ENCODE measurements at regions not wholly inside any gene's neighbourhood (a gene's known extent, or its start where the extent isn't known, plus 50 kb on each side); places are given as distances from the start of the nearest gene placed in this dataset.

GRCh38 chr11:32023370-32024305 is 67.2 kb upstream of the RCN1 start:
- TF ChIP-seq EZH2 (IDR thresholded peaks at IDR 0.05; ENCODE audit: low read length, missing control alignments) = no peak
- TF ChIP-seq, protein P1, sequence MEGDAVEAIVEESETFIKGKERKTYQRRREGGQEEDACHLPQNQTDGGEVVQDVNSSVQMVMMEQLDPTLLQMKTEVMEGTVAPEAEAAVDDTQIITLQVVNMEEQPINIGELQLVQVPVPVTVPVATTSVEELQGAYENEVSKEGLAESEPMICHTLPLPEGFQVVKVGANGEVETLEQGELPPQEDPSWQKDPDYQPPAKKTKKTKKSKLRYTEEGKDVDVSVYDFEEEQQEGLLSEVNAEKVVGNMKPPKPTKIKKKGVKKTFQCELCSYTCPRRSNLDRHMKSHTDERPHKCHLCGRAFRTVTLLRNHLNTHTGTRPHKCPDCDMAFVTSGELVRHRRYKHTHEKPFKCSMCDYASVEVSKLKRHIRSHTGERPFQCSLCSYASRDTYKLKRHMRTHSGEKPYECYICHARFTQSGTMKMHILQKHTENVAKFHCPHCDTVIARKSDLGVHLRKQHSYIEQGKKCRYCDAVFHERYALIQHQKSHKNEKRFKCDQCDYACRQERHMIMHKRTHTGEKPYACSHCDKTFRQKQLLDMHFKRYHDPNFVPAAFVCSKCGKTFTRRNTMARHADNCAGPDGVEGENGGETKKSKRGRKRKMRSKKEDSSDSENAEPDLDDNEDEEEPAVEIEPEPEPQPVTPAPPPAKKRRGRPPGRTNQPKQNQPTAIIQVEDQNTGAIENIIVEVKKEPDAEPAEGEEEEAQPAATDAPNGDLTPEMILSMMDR (conservative IDR thresholded peaks at IDR 0.05 in 1 of 2, IDR thresholded peaks at IDR 0.05 in 1 of 2; ENCODE audit: low read depth in 1 of 2, low read length in 2 of 2) = no peak
- DNase-seq (ENCODE audit: low read depth in 2 of 2) = peak in 1 of 2 donors; percentile 14
- H3K4me3 ChIP-seq (replicated peaks in 1 of 4; ENCODE audit: control extremely low read depth in 1 of 4, insufficient read depth in 1 of 4, low read depth in 3 of 4, low read length in 4 of 4) = no peak overlapping the region
- no peaks in the 10 kb centered on the region for H3K9me3 ChIP-seq (ENCODE audit: control insufficient read depth, insufficient read depth, low read depth, low read length)
- H3K27ac ChIP-seq (ENCODE audit: insufficient read depth, low read length) = no peak overlapping the region
- H3K9ac ChIP-seq (ENCODE audit: insufficient read depth, low read length) = no peak overlapping the region
- H4K20me1 ChIP-seq (ENCODE audit: control insufficient read depth, extremely low read depth, insufficient read depth, low read length) = no peaks in the 10 kb centered on the region
- no peak overlapping the region for H2AFZ ChIP-seq (ENCODE audit: low read length)
- H3K36me3 ChIP-seq (ENCODE audit: control insufficient read depth, insufficient read depth, low read length) = no peaks in the 10 kb centered on the region
- H3K27me3 ChIP-seq (ENCODE audit: control insufficient read depth, insufficient read depth, low read length) = no peaks in the 10 kb centered on the region
- no peaks in the 10 kb centered on the region for H3K4me1 ChIP-seq (ENCODE audit: control insufficient read depth, extremely low read depth, insufficient read depth, low read length)
- no peaks in the 10 kb centered on the region for H3K79me2 ChIP-seq (ENCODE audit: control insufficient read depth, insufficient read depth, low read length)
- no peak overlapping the region for H3K4me2 ChIP-seq (ENCODE audit: extremely low read depth, insufficient read depth, low read length)

DNA sequence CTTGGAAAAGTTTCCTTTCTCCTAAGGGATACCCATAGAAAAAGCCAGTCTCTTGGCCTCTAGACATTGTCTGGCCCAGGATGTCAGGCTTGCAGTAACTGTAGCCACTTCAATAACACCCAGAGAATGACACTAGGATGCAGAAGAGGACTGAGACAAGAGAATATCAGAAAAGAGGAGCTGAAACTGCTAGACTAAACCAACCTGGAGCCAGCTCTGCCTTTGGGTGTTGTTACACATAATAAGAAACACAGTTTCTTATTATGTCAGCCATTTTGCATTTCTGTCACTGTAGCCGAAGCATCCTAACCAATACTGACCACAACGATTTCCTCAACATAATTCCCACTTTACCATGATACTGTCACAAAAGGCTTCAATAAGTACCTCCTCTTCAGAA is 72.2 kb upstream of the RCN1 start:
- TF ChIP-seq, protein P1 (conservative IDR thresholded peaks at IDR 0.05 in 1 of 2, IDR thresholded peaks at IDR 0.05 in 1 of 2; ENCODE audit: low read depth in 1 of 2, low read length in 2 of 2) = no peak
- no peak for TF ChIP-seq EZH2 (IDR thresholded peaks at IDR 0.05; ENCODE audit: low read length, missing control alignments)
- Histone ChIP-seq H3K27me3 (ENCODE audit: control insufficient read depth, insufficient read depth, low read length) (peaks cover 9% of the 10 kb centered on the region), H3K36me3 (ENCODE audit: control insufficient read depth, insufficient read depth, low read length) (no peaks in the 10 kb centered on the region), H3K4me2 (ENCODE audit: extremely low read depth, insufficient read depth, low read length) (no peak overlapping the region), H3K4me3 (replicated peaks in 1 of 4; ENCODE audit: control extremely low read depth in 1 of 4, insufficient read depth in 1 of 4, low read depth in 3 of 4, low read length in 4 of 4) (no peak overlapping the region), H3K4me1 (ENCODE audit: control insufficient read depth, extremely low read depth, insufficient read depth, low read length) (no peaks in the 10 kb centered on the region), H2AFZ (ENCODE audit: low read length) (no peak overlapping the region), H4K20me1 (ENCODE audit: control insufficient read depth, extremely low read depth, insufficient read depth, low read length) (no peaks in the 10 kb centered on the region), H3K9ac (ENCODE audit: insufficient read depth, low read length) (no peak overlapping the region), H3K79me2 (ENCODE audit: control insufficient read depth, insufficient read depth, low read length) (no peaks in the 10 kb centered on the region), H3K27ac (ENCODE audit: insufficient read depth, low read length) (no peak overlapping the region), H3K9me3 (ENCODE audit: control insufficient read depth, insufficient read depth, low read depth, low read length) (no peaks in the 10 kb centered on the region)
- no peak for DNase-seq (ENCODE audit: low read depth in 2 of 2)

DNA sequence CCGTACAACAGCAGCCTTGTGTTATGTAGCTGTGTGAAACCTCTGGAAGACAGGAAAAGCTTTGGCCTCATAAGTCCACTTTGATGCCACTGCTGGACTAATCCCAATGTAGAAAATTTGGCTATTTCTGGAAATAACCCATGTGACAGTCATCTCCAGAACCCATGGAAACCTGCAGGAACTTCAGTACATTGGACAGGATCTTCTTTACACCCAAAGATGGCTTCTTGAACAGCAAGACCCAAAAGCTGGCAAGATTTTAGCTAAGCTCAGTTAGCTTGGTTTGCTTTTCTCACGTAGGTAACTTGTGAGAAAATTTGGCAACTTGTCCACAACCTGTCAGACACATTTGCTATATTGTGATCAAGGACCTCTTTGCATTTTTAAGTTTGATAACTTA is 74.8 kb upstream of the RCN1 start:
- H3K79me2 ChIP-seq (ENCODE audit: control insufficient read depth, insufficient read depth, low read length) = no peaks in the 10 kb centered on the region
- H3K4me1 ChIP-seq (ENCODE audit: control insufficient read depth, extremely low read depth, insufficient read depth, low read length) = no peaks in the 10 kb centered on the region
- H3K9me3 ChIP-seq (ENCODE audit: control insufficient read depth, insufficient read depth, low read depth, low read length) = no peaks in the 10 kb centered on the region
- no peak overlapping the region for H3K27ac ChIP-seq (ENCODE audit: insufficient read depth, low read length)
- no peak overlapping the region for H3K9ac ChIP-seq (ENCODE audit: insufficient read depth, low read length)
- H3K4me2 ChIP-seq (ENCODE audit: extremely low read depth, insufficient read depth, low read length) = no peak overlapping the region
- no peak overlapping the region for H3K4me3 ChIP-seq (replicated peaks in 1 of 4; ENCODE audit: control extremely low read depth in 1 of 4, insufficient read depth in 1 of 4, low read depth in 3 of 4, low read length in 4 of 4)
- peaks cover 9% of the 10 kb centered on the region for H3K27me3 ChIP-seq (ENCODE audit: control insufficient read depth, insufficient read depth, low read length)
- TF ChIP-seq, protein P1 (conservative IDR thresholded peaks at IDR 0.05 in 1 of 2, IDR thresholded peaks at IDR 0.05 in 1 of 2; ENCODE audit: low read depth in 1 of 2, low read length in 2 of 2) = no peak
- TF ChIP-seq EZH2 (IDR thresholded peaks at IDR 0.05; ENCODE audit: low read length, missing control alignments) = no peak
- no peaks in the 10 kb centered on the region for H3K36me3 ChIP-seq (ENCODE audit: control insufficient read depth, insufficient read depth, low read length)
- H4K20me1 ChIP-seq (ENCODE audit: control insufficient read depth, extremely low read depth, insufficient read depth, low read length) = no peaks in the 10 kb centered on the region
- no peak for DNase-seq (ENCODE audit: low read depth in 2 of 2)
- no peak overlapping the region for H2AFZ ChIP-seq (ENCODE audit: low read length)
